HepG2 (cell line): ENCODE measurements at regions not wholly inside any gene's neighbourhood (a gene's known extent, or its start where the extent isn't known, plus 50 kb on each side); places are given as distances from the start of the nearest gene placed in this dataset.

Experiments used
- BRF2 ChIP-seq: sonication (generic); formaldehyde crosslinking; IDR thresholded peaks from 2 replicates; pipeline ENCODE4 v1.8.1; 2022; ENCODE audit warnings: mild to moderate bottlenecking, missing genetic modification reagents
- EEA1 ChIP-seq: sonication (generic); formaldehyde crosslinking; IDR thresholded peaks from 2 replicates; pipeline ENCODE4 v1.5.1; 2020; ENCODE audit warnings: mild to moderate bottlenecking, missing genetic modification reagents, borderline replicate concordance
- FOXO4 ChIP-seq: sonication (generic); formaldehyde crosslinking; conservative IDR thresholded peaks from 2 replicates; pipeline ENCODE4 v1.8.1; 2023; ENCODE audit warnings: missing genetic modification reagents
- GATA4 ChIP-seq: sonication (generic); IDR thresholded peaks from 2 replicates; pipeline ENCODE4 v1.6.1; 2016; ENCODE audit warnings: antibody characterized with exemption, low read depth, borderline replicate concordance
- MTA1 ChIP-seq: sonication (generic); formaldehyde crosslinking; IDR thresholded peaks from 2 replicates; pipeline ENCODE4 v1.4.0; 2020; ENCODE audit warnings: missing genetic modification reagents, mild to moderate bottlenecking, borderline replicate concordance
- MXD4 ChIP-seq: IDR thresholded peaks from 2 replicates; pipeline ENCODE4 v1.6.1; 2016; ENCODE audit warnings: mild to moderate bottlenecking, missing biosample characterization, missing genetic modification reagents
- PRDM10 ChIP-seq: sonication (generic); formaldehyde crosslinking; IDR thresholded peaks from 2 replicates; pipeline ENCODE4 v1.4.0; 2020; ENCODE audit warnings: low read depth, missing genetic modification reagents
- RBFOX2 ChIP-seq: fragments of 200-400 bp; formaldehyde crosslinking; IDR thresholded peaks from 2 replicates; pipeline ENCODE4 v1.6.1; 2017; ENCODE audit warnings: low read depth, mild to moderate bottlenecking, low read length
- SIN3A ChIP-seq: IDR thresholded peaks from 2 replicates; pipeline ENCODE4 v1.6.1; 2011; ENCODE audit warnings: low read depth, mild to moderate bottlenecking, control low read depth, low read length, borderline replicate concordance
- ZBTB25 ChIP-seq: IDR thresholded peaks from 2 replicates; pipeline ENCODE4 v1.6.1; 2018; ENCODE audit warnings: missing genetic modification reagents
- ZBTB44 ChIP-seq: sonication (generic); formaldehyde crosslinking; IDR thresholded peaks from 2 replicates; pipeline ENCODE4 v1.4.0; 2020; ENCODE audit warnings: missing genetic modification reagents
- ZMAT3 ChIP-seq: sonication (generic); formaldehyde crosslinking; conservative IDR thresholded peaks from 2 replicates; pipeline ENCODE4 v1.7.0; 2021; ENCODE audit warnings: missing genetic modification reagents
- ZNF558 ChIP-seq: sonication (generic); formaldehyde crosslinking; IDR thresholded peaks from 2 replicates; pipeline ENCODE4 v1.9.0; 2022; ENCODE audit warnings: mild to moderate bottlenecking, missing genetic modification reagents, borderline replicate concordance
- ZNF687 ChIP-seq: sonication (generic); formaldehyde crosslinking; IDR thresholded peaks from 2 replicates; pipeline ENCODE4 v1.5.1; 2020; ENCODE audit warnings: mild to moderate bottlenecking, missing genetic modification reagents, moderate library complexity
- ZNF772 ChIP-seq: sonication (generic); formaldehyde crosslinking; IDR thresholded peaks from 2 replicates; pipeline ENCODE4 v1.5.0; 2020; ENCODE audit warnings: mild to moderate bottlenecking, missing genetic modification reagents

GRCh38 chr2:234873103-234873827 lies 78.6 kb upstream of the SH3BP4 start (continued):
- TF ChIP-seq RBFOX2 (no peak), SIN3A (no peak), PRDM10 (CRISPR knock-in tag) (no peak), ZBTB25 (CRISPR knock-in tag) (no peak), BRF2 (CRISPR knock-in tag) (no peak), ZMAT3 (CRISPR knock-in tag) (no peak), GATA4 (no peak), ZNF772 (CRISPR knock-in tag) (0 out of 2 replicates have a peak, but pooled peaks have one; percentile 50), MTA1 (no peak), MXD4 (CRISPR knock-in tag) (no peak), EEA1 (CRISPR knock-in tag) (peak; percentile 66; the same call in 1 of the 2 replicates), ZNF558 (no peak), FOXO4 (CRISPR knock-in tag) (0 out of 2 replicates have a peak, but pooled peaks have one; percentile 39), ZBTB44 (CRISPR knock-in tag) (no peak), ZNF687 (CRISPR knock-in tag) (peak; percentile 38; the same call in 1 of the 2 replicates)
